T-helper 2 cell (primary cell): ENCODE measurements at regions not wholly inside any gene's neighbourhood (a gene's known extent, or its start where the extent isn't known, plus 50 kb on each side); places are given as distances from the start of the nearest gene placed in this dataset.
"Not testable (repeated sequence)": the region's sequence is repeated elsewhere in the genome, so short reads cannot be mapped to it uniquely, and the experiment has no call there.

ENCODE experiments used
- DNase-seq, 5 experiments: peaks; one replicate each; pipeline versions ENCODE4 v3.0.0 to v3.0.0-alpha.2; 2012 to 2022

DNA sequence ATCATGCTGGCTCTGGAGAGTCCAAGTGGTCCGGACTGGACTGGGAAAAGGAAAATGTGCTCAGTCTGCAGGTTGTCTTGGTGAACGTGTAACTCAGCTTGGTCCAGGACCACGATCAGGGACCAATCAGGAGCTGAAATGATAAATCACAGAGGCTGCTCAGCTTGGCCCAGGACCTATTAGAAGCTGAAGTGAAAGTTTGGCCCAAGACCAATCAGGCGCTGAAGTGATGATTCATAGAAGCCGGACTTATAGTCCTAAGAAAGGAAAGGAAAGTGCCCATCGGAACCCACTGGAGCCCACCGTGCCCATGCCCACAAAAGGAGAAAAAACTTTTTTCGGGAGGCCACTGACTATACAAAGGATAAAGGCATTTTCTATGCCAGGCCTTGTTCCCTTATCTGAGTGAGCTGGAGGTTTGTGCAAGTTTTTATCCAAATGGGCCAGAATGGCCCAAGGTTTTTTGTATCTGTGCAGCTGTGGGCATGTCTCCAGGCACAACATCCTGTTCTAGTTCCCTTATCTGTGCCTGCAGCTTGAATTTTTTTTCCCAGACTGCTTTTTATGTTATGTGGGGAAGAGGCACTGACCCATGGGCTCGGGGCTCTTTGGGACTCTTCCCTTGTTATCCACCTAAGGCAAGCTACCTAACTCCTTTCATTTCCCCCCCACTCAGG is 194.4 kb downstream of the FAM133A start:
- no peak for DNase-seq

DNA sequence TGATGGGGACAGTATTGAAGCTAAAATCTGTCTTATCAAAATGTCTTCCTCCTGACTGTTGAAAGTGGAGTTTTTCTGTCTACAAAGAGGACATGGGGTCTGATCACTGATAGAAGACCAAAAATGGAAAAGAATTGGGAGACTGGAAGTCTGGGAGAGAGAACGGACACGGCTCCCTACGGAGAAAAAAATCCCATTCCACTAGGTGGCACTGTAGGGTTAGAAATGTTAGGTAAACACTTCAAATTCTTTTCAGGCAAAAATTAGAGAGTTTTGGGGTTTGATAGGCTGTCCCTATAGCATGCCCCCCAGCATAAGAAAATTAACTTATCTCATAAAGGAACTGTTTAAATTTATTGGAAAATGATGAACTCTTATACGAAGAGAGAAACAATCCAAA is 200.5 kb downstream of the FAM133A start:
- DNase-seq: no peak

DNA sequence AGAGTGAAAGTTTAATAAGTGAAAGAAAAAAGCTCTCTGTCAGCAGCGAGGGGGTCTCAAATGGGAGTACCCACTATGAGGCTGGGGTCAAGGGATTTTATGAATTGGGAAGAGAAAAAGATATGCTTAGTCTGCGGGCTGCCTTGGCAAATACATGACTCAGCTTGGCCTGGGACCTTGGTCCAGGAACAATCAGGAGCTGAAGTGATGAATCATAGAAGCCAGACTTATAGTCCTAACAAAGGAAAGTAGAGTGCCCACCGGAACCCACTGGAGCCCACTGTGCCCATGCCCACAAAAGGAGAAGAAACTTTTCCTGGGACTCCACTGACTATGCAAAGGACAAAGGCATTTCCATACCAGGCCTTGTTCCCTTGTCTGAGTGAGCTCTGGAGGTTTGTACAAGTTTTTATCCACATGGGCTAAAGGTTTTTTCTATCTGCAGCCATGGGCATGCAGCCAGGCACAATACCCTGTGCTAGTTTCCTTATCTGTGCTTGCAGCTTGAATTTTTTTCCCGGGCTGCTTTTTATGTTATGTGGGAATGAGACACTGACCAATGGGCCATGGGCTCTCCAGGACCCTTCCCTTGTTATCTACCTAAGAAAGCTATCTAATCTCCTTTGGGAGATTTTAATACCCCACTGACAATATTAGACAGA is 201.7 kb downstream of the FAM133A start:
- DNase-seq: no peak

DNA sequence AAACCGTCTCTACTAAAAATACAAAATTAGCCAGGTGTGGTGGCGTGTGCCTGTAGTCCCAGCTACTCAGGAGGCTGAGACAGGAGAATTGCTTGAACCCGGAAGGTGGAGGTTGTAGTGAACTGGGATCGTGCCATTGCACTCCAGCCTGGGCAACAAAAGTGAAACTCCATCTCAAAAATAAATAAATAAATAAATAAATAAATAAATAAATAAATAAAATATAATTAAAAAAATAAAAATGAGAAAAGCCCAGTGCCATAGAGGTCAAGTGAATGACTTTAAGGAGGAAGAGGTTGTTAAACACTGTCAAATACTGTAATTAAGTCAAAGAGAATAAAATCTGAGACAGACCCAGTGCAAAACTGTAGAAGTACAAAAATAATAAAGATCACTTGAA is 247.0 kb downstream of the FAM133A start:
- DNase-seq: not testable (repeated sequence)

DNA sequence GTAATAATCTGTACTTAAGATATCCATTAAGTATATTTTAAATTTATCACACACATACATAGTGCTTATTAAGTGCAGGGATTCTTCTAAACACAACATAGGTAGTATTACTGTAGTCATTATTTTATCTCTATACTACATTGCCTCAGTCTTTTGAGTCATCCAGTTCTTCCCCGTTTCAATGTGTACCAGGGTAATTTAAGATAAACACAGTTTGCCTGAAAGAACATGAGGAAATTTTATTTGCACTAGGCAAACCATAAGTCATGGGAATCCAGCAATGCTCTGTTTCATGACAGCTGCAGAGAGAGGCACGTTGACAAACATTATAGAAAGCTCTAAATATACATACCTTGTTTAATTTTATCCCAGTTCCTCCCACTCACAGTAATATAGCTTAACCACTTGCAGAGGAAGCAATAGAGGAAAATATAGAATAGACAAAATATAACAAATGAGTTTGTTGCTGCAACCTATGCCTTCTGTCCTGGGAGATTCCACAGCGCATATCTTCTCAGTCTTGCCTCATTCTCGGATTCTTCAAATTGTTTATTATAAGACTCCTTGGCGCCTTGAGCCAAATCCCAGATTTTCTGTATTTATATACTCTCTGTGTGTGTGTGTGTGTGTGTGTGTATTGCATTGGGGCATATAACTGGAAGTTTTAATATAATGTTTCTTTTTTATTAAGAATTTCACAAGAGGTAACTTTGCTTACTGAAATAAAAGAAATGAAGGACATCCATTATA is 258.6 kb downstream of the FAM133A start:
- no peak for DNase-seq

DNA sequence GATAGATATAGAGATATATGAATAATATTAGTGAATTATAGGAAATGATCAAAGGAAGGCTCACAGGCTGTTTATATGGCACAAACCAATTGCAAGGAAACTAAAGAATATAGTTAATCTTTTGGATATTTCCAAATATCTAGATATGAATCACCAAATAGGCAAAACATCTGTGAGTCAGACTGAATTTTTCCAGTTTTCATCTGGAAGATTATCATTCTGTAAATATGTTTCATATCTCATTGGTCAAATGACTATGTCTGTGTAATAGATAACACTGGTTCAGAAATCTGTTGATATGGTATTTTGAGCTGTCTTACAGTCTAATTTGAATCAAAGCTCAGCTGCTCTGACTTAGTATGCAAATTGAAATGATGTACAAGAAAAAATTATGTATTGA is 303.6 kb downstream of the FAM133A start:
- DNase-seq: no peak

DNA sequence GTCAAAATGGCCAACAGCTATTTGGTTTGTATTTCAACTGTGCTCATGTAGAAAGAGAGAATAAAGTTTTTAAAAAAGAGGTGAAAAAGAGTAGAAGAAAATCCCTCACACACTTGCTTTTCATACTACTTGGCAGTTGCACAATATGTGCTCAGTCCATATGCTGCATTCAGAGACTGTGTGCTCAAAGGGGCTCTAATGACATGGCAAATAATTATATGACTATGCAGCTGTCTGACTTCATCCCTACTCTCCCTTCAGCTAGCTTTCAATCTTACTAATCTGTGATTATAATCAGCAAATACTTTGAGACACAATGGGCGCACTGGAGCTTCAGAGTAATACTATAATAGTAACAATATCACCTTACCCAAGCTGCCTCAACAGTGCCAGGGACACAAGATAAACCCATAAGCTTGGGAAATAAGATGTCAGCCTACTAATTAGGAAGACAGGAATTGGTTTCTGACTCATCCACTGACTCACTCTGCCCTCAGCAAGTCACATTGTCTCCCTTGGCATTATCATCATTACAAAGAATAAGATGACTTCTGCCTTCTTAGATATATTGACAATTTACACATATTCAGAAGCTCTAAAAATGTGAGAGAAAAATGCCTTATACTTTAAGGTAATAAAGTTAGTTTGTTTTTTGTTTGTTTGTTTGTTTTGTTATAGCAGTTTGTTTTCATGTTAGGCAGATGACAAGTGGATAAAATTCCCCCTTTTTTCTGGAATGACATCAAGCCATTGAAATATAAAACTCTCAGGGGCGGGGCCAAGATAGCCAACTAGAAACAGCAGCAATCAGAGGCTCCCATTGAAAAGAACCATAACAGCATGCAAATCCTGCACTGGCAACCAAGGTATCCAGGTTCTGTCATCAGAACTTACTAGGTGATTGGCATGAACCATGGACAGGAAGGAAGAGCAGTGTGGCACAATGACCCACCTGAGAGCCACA is 311.6 kb downstream of the FAM133A start:
- peak in 1 of 5 experiments; percentile 0 for DNase-seq
